DLD1 (cell line): ENCODE measurements at regions not wholly inside any gene's neighbourhood (a gene's known extent, or its start where the extent isn't known, plus 50 kb on each side); places are given as distances from the start of the nearest gene placed in this dataset.

ENCODE experiments used
- in situ Hi-C: cut with HindIII; loops from 2 replicates; pipeline ENCODE4 v1.10.0; 2017; ENCODE audit warnings: low sequenced_read_pairs

- in situ Hi-C loops: no loop called here
Observed at GRCh38 chr20:11076434-11077105, 402.8 kb upstream of the JAG1 start.

GRCh38 chr20:11077226-11077625 lies 403.4 kb upstream of the JAG1 start:
- in situ Hi-C loops: no loop called here

- in situ Hi-C loops: no loop called here
Observed at GRCh38 chr20:11080010-11080409, 406.2 kb upstream of the JAG1 start.

DNA sequence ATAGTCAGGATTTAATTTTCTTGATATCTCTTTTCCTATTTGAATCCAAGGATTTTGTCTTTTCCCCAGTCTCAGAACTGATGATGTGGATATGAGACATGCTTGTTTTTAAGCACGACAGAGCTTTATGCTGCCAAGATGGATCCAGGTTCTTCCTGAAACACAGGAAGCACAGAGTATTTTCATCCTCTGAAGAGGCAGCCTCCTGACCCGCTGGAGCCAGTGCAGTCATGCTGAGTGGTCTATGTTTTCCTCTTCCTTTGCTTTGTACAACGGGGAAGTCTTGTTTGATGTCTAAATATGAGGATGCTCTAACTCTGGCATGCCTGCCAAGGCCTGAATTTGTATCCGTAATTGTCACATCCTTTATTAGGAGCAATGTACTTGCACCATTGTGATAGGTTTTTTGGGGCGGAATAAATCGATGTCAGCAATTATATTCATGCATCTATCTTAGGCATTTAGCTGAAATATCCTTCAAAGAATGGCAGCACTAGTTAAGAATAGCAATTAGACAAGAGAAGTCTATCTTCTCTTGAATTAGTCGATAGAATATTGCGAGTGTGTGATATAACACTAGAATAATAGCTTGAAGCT lies 407.1 kb upstream of the JAG1 start:
- in situ Hi-C loops: no loop called here

GRCh38 chr20:11083841-11084240 lies 410.0 kb upstream of the JAG1 start:
- in situ Hi-C loops: no loop called here

- in situ Hi-C loops: no loop called here
Observed at GRCh38 chr20:11084508-11084907, 410.7 kb upstream of the JAG1 start.

GRCh38 chr20:11086970-11087369 lies 413.2 kb upstream of the JAG1 start:
- in situ Hi-C loops: no loop called here

- in situ Hi-C loops: no loop called here
Observed at GRCh38 chr20:11090751-11091150, 417.0 kb upstream of the JAG1 start.

DNA sequence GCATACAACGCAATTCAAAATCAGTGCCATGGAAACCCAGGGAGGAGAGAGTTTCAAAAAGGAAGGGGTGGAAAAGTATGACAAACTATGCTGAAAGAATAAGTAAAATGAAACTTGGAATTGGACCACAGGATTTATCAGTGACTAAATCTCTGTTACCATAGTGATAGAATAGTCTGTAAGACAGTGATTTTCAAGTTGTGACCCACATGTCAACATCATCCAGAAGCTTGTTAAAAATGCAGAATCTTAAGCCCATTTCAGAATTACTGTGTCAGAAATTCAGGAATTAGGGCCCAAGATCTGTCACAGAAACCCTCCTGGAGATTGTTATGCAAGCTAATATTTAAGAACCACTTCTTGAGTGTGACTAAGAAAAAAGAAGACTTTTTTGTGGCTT lies 417.7 kb upstream of the JAG1 start:
- in situ Hi-C loops: no loop called here

DNA sequence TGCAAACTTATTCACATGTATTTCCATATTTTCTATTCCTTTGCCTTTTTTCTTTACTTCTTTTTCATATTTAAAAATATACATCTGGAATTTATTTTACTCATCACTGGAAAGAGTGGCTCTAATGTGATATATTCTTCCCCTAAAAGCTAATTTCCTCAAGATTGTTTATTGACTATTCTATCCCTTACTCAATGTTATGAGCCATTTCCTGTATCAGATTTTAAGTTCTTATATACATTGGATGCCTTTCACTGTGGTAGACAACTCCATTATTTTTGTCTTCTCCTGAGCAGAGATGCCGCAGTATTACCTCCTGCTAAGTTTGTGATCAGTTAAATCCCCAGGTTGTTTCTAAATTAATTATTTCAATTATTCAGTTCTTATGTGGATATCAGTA lies 418.4 kb upstream of the JAG1 start:
- in situ Hi-C loops: no loop called here

DNA sequence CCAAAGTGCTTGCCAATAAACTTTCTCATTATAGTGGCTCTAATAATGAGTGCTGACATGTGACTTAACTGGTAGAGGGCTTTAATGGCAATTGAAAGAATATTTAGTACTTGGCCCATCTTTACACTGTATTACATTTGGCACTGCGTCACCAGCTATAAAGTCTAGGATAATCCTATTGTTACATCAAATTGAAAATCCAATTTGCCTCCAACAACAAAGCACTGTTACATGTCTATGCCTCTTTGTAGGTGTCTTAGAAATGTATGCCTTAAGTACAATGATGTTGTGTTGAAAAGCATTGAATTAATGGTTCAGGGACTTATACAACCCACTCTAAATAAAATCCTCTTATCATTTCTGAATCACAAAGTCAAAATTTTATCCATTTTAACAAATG lies 420.4 kb upstream of the JAG1 start:
- in situ Hi-C loops: no loop called here

- in situ Hi-C loops: no loop called here
Observed at GRCh38 chr20:11094711-11095110, 420.9 kb upstream of the JAG1 start.

GRCh38 chr20:11098888-11099287 lies 425.1 kb upstream of the JAG1 start:
- in situ Hi-C loops: no loop called here

DNA sequence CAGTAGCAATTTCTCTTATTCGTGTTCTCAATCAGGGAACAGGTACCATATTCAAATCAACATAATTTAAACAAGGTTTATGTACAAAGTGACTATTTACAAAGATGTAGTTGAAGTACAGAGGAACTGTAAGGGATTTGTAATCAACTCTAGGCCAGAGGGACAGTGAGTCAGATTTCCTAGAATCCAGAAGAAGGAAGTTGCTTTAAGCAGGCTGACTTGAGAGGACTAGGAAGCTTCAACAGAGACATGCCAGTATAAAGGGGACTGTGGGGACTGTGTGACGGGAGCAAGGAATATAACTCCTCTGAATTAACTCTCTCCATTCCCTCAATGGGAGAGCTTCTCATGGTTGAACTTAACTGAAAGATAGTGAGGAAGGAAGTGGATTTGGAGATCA lies 427.4 kb upstream of the JAG1 start:
- in situ Hi-C loops: no loop called here

DNA sequence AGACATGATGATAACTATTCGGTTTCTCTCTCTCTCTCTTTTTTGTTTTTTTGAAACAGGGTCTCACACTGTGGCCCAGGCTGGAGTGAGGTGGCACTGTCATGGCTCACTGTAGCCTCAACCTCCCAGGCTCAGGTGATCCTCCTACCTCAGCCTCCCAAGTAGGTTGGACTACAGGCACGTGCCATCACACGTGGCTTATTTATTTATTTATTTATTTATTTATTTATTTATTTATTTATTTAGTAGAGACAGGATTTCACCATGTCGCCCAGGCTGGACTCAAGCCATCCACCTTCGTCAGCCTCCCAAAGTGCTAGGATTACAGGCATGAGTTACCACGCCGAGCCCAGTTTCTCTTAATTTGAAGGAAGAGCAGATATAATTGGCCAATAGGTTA lies 427.9 kb upstream of the JAG1 start:
- in situ Hi-C loops: no loop called here

DNA sequence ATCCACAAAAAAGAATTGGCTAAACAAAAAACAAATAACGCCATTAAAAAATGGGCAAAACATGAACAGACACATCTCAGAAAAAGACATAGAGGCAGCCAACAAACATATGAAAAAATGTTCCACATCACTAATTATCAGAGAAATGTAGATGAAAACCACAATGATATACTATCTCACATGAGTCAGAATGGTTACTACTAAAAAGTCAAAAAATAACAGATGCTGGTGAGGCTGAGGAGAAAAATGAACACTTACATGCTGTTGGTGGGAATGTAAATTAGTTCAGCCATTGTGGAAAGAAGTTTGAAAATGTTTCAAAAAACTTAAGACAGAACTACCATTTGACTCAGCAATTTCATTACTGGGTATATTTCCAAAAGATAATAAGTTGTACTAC lies 430.1 kb upstream of the JAG1 start:
- in situ Hi-C loops: no loop called here

DNA sequence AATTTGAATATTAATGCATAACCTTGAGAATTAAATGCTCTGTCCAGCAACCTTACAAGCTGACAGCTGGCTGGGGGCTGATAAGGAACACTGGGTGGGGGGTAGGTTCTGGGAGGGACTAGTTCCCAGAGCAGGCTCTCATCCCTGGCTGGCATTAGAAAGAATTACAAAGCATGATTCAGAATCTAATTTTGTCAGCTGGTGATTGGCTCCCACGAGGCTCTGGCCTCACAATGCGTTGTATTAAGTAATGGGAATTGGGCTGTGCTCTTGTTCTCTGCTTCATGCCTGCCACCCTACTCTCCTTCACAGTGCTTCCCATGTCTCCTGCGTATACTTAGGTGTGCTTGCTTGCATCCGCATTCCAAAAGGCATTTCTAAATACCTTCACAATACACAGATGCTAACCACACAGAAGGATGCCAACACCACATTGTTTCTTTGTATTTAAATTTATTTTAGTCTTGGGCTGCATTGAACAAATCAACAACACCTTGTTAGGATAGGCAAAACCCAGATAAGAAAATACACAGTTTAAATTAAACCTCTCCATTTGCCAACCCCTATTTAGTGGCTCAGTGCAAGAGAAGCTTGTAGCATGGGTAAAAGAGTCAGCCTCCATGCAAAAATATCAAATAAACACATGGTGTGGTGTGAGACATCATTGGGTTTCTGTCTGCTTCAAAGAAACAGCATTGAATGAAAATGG lies 434.5 kb upstream of the JAG1 start:
- in situ Hi-C loops: no loop called here

DNA sequence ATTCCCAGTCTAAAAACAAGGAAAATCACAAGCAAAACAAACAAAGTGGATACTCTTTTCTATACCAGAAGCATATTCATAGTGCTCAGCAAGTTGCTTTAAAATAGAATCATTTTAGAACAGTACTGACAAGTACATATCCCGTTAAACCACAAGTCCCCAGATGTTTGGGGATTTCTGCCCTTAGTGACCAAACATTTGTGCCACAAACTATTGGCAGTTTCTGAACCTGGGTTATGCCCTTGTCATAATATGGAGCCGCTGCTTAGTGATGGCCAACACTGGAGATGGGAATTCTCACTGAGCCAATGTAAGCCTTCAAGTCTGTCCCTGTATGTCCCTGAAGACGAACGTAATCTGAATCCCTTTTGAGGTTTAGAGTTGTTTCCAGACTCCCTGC lies 436.7 kb upstream of the JAG1 start:
- in situ Hi-C loops: no loop called here

DNA sequence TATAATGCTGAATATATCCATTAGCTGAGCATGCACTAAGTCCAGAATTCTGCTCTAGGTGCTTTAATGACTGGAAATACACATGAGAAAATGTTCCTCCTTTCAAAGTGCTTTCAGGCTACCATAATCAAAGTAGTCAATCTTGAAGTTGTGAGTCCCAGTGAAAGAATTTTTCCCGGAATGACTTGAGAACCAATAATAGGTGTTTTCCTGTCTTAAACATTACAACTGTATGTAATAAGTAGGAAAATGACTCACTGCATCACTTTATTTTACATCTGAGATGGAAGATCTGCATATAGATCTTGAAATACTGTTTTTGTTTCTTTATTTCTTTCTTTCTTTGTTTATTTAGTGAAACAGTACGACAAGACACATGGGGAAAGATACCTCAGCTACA lies 437.4 kb upstream of the JAG1 start:
- in situ Hi-C loops: no loop called here

- in situ Hi-C loops: no loop called here
Observed at GRCh38 chr20:11112832-11113231, 439.0 kb upstream of the JAG1 start.

- in situ Hi-C loops: no loop called here
Observed at GRCh38 chr20:11114382-11114781, 440.6 kb upstream of the JAG1 start.

GRCh38 chr20:11117808-11118528 lies 444.2 kb upstream of the JAG1 start:
- in situ Hi-C loops: no loop called here
